Ovary (tissue), 7 donors: ENCODE measurements at regions not wholly inside any gene's neighbourhood (a gene's known extent, or its start where the extent isn't known, plus 50 kb on each side); places are given as distances from the start of the nearest gene placed in this dataset.
"Not testable (repeated sequence)": the region's sequence is repeated elsewhere in the genome, so short reads cannot be mapped to it uniquely, and the experiment has no call there.

Experiments
- DNase-seq, 5 donors: peaks; one replicate each; pipeline ENCODE4 v3.0.0-alpha.2; 2019 to 2020
- H3K27ac ChIP-seq, 2 donors: fragments of 200-600 bp; one replicate each; pipeline versions ENCODE4 v1.5.1 to v1.8.0; 2019 to 2022
- H3K27me3 ChIP-seq: fragments of 200-600 bp; one replicate; pipeline ENCODE4 v1.8.0; 2022
- H3K36me3 ChIP-seq: fragments of 200-600 bp; sonication (generic); one replicate; pipeline ENCODE4 v1.5.1; 2019
- H3K4me1 ChIP-seq: one replicate; pipeline ENCODE4 v1.8.1; 2013; ENCODE audit warnings: mild to moderate bottlenecking, moderate library complexity; ENCODE audit not compliant: insufficient read depth
- H3K4me3 ChIP-seq: fragments of 200-600 bp; sonication (generic); one replicate; pipeline ENCODE4 v1.5.1; 2017
- H3K9me3 ChIP-seq, 2 donors: fragments of 200-600 bp in 1 of 2; sonication (generic) in 1 of 2; one replicate each; pipeline versions ENCODE4 v1.5.1 to v1.8.1; 2013 to 2019; ENCODE audit warnings: mild to moderate bottlenecking in 1 of 2, moderate library complexity in 1 of 2
- EP300 ChIP-seq: sonication (generic); formaldehyde crosslinking; IDR thresholded peaks from one replicate; pipeline ENCODE4 v1.6.1; 2017; ENCODE audit warnings: antibody characterized with exemption
- POLR2A ChIP-seq: fragments of 450-650 bp; IDR thresholded peaks from one replicate; pipeline ENCODE4 v1.6.1; 2017; ENCODE audit warnings: antibody characterized with exemption, mild to moderate bottlenecking, moderate library complexity
- WGBS, 3 donors: extraction: QIAGEN DNeasy Blood & Tissue Kit in 1 of 3; methylation state at CpG; one replicate each; pipeline versions ENCODE4 v1.1.5 to v1.1.7; 2013 to 2017; 5-methylcytosine and 5-hydroxymethylcytosine counted together
- intact Hi-C, 4 donors: fragments of 100-400 bp; cut with DNase I; formaldehyde crosslinking; loops; one replicate each; pipeline versions ENCODE4 v1.11.0 to v1.15.1; 2022 to 2023
- TF ChIP-seq, protein P1 (sequence below), 3 donors: fragments of 450-650 bp in 2 of 3; fragments of 200-600 bp in 1 of 3; IDR thresholded peaks; one replicate each; pipeline versions ENCODE4 v1.5.1 to v1.8.0; 2016 to 2022; ENCODE audit warnings: antibody characterized with exemption in 3 of 3, mild to moderate bottlenecking in 1 of 3
- donor health status: DM: no; HTN: no; CAD: no; lungs with moderate emphysema.
- donor health status: DM: no; HTN: no; CAD: no.
- donor health status: Bipolar disorder and iron deficiency.
- donor health status: DM: no; HTN: no; CAD: no.
- donor health status: DM: yes; HTN: yes; CAD: no.

DNA sequence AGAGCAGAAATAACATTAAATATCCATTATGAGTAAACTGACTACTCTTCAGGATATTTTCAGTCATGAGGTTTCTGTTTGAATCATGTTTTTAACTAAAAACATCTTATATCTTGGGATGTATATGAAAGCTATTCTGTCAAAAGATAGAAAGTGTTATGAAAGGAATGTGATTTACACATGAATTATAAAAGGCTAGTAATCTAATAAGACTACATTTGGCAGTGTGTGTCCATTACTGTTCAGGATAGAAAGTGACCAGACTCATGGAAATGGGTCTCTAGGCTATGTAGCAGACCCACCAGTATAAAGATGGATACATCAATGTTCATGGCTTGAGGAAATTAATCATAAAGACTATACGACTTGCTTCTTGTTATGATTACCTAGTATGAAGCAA, 1328.2 kb upstream of the NUDT12 start:
- WGBS, 3 donors: 65 to 84% (median 74%) methylated on average over 1 of the region's 1 CpG
- Histone ChIP-seq H3K36me3 (no peaks in the 10 kb centered on the region), H3K9me3 (no peaks in the 10 kb centered on the region), H3K4me1 (no peaks in the 10 kb centered on the region), H3K27ac (no peak overlapping the region), H3K4me3 (no peak overlapping the region), H3K27me3 (no peaks in the 10 kb centered on the region)
- no peak for DNase-seq
- TF ChIP-seq, protein P1, sequence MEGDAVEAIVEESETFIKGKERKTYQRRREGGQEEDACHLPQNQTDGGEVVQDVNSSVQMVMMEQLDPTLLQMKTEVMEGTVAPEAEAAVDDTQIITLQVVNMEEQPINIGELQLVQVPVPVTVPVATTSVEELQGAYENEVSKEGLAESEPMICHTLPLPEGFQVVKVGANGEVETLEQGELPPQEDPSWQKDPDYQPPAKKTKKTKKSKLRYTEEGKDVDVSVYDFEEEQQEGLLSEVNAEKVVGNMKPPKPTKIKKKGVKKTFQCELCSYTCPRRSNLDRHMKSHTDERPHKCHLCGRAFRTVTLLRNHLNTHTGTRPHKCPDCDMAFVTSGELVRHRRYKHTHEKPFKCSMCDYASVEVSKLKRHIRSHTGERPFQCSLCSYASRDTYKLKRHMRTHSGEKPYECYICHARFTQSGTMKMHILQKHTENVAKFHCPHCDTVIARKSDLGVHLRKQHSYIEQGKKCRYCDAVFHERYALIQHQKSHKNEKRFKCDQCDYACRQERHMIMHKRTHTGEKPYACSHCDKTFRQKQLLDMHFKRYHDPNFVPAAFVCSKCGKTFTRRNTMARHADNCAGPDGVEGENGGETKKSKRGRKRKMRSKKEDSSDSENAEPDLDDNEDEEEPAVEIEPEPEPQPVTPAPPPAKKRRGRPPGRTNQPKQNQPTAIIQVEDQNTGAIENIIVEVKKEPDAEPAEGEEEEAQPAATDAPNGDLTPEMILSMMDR (IDR thresholded peaks at IDR 0.05): no peak
- TF ChIP-seq POLR2A (no peak), EP300 (no peak)
- intact Hi-C loops: no loop called here

DNA sequence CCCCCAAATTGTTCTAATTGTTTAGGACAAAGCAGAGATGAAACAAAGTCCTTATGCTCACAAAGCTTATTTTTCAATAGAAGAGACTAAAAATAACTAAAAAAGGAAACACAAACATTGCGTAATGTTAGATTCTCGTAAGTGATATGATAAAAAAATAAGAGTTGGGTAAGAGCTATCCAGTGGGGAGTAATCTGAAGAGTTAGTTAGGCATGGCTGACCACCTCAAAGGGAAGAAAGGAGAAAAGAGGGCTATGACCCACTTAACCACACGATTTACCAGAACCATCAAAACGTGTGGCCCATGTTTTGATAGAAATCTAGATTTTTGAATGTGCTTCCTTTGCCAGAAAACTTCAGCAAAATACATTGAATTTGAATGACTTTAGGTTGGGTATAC, 1296.8 kb upstream of the NUDT12 start:
- no peak overlapping the region for H3K4me3 ChIP-seq
- no peaks in the 10 kb centered on the region for H3K36me3 ChIP-seq
- H3K27me3 ChIP-seq: no peaks in the 10 kb centered on the region
- no peaks in the 10 kb centered on the region for H3K4me1 ChIP-seq
- H3K27ac ChIP-seq: no peak overlapping the region
- TF ChIP-seq, protein P1 (IDR thresholded peaks at IDR 0.05): no peak
- TF ChIP-seq POLR2A: no peak
- TF ChIP-seq EP300: no peak
- WGBS, 3 donors: 78 to 87% (median 79%) methylated on average over 4 of the region's 4 CpGs
- no peak for DNase-seq
- H3K9me3 ChIP-seq: no peaks in the 10 kb centered on the region
- intact Hi-C loops: no loop called here

DNA sequence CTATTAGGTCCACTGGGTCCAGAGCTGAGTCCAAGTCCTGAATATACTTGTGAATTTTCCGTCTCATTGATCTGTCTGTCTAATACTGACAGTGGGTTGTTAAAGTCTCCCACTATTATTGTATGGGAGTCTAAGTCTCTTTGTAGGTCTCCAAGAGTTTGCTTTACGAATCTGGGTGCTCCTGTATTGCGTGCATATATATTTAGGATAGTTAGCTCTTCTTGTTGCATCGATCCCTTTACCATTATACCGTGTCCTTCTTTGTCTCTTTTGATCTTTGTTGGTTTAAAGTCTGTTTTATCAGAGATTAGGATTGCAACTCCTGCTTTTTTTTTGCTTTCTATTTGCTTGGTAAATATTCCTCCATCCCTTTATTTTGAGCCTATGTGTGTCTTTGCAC, 1289.5 kb upstream of the NUDT12 start:
- H3K9me3 ChIP-seq, DNase-seq, H3K4me3 ChIP-seq, H3K27ac ChIP-seq, H3K27me3 ChIP-seq, H3K36me3 ChIP-seq, intact Hi-C loops, H3K4me1 ChIP-seq: not testable (repeated sequence)
- 92 to 96% (median 94%) methylated on average over 5 of the region's 5 CpGs for WGBS, 3 donors

DNA sequence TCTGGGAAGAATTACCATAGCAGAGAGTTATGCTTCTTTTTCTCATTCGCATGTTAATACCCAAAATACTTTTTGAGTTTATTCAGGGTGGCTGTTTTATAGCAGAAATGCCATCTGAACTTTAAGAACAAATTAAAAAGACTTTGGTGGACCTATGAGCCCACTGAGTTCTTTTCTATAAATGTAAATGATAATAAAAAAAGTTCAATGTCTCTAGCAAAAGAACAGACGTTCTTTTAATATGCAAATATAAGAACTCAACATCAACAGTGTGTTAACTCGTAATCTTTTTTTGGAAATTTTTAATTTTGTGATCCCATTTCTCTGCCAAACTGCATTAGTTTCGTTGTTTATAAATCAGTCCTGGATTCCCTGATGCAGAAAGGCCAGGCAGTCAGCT, 1283.0 kb upstream of the NUDT12 start:
- no peak for DNase-seq
- H3K4me3 ChIP-seq: no peak overlapping the region
- no peaks in the 10 kb centered on the region for H3K9me3 ChIP-seq
- WGBS, 3 donors: 75 to 83% (median 77%) methylated on average over 4 of the region's 4 CpGs
- H3K27ac ChIP-seq: no peak overlapping the region
- H3K36me3 ChIP-seq: no peaks in the 10 kb centered on the region
- no peaks in the 10 kb centered on the region for H3K27me3 ChIP-seq
- intact Hi-C loops: no loop called here
- TF ChIP-seq, protein P1 (IDR thresholded peaks at IDR 0.05): no peak
- TF ChIP-seq POLR2A (no peak), EP300 (no peak)
- no peaks in the 10 kb centered on the region for H3K4me1 ChIP-seq

DNA sequence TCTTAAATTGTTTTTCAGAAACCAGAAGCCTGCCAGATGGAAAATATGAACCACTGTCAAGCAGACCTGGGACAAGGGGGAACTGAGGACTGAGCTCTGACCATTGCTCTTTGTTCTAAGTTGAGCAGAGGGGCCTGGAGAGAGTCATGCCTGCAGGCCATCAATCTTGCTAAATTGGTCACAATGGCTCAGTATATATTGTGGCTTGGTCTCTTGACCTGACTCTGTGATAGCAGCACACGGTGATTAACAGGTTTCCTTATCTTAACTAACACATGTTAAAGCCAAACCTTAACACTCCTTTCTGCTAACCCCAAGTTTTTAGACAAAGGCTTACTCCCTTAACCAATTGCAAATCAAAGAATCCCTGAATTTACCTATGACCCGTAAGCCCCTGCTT, 1281.2 kb upstream of the NUDT12 start:
- WGBS, 3 donors: 27 to 52% (median 29%) methylated on average over 2 of the region's 2 CpGs
- Histone ChIP-seq H3K27ac (no peak overlapping the region), H3K4me1 (no peaks in the 10 kb centered on the region), H3K9me3 (no peaks in the 10 kb centered on the region), H3K36me3 (no peaks in the 10 kb centered on the region), H3K27me3 (no peaks in the 10 kb centered on the region), H3K4me3 (no peak overlapping the region)
- TF ChIP-seq POLR2A: no peak
- no peak for TF ChIP-seq EP300
- TF ChIP-seq, protein P1 (IDR thresholded peaks at IDR 0.05): no peak
- no peak for DNase-seq
- intact Hi-C loops: no loop called here
